Vagina (tissue), 2 donors: ENCODE measurements at regions not wholly inside any gene's neighbourhood (a gene's known extent, or its start where the extent isn't known, plus 50 kb on each side); places are given as distances from the start of the nearest gene placed in this dataset.

Experiments
- DNase-seq, 2 donors: peaks; one replicate each; pipeline ENCODE4 v3.0.0-alpha.2; 2017; ENCODE audit errors: extremely low spot score in 2 of 2
- H3K27ac ChIP-seq: fragments of 200-600 bp; sonication (generic); one replicate; pipeline ENCODE4 v1.5.1; 2019
- H3K27me3 ChIP-seq: fragments of 200-600 bp; sonication (generic); one replicate; pipeline ENCODE4 v1.5.1; 2019
- H3K36me3 ChIP-seq, 2 donors: fragments of 200-600 bp; sonication (generic); one replicate each; pipeline ENCODE4 v1.5.1; 2017 to 2019
- H3K4me1 ChIP-seq: fragments of 200-600 bp; sonication (generic); one replicate; pipeline ENCODE4 v1.5.1; 2019
- H3K4me3 ChIP-seq, 2 donors: fragments of 200-600 bp; sonication (generic); 1 replicate in 1 of 2; 2 replicates in 1 of 2; pipeline ENCODE4 v1.5.1; 2016 to 2019
- H3K9me3 ChIP-seq: fragments of 200-600 bp; sonication (generic); one replicate; pipeline ENCODE4 v1.5.1; 2019
- POLR2A ChIP-seq, 2 donors: fragments of 450-650 bp; IDR thresholded peaks; one replicate each; pipeline ENCODE4 v1.6.1; 2017; ENCODE audit warnings: antibody characterized with exemption in 2 of 2, mild to moderate bottlenecking in 2 of 2, moderate library complexity in 2 of 2
- POLR2AphosphoS5 ChIP-seq, 2 donors: sonication (generic); formaldehyde crosslinking; IDR thresholded peaks; one replicate each; pipeline ENCODE4 v1.9.0; 2017; ENCODE audit warnings: antibody characterized with exemption in 2 of 2, mild to moderate bottlenecking in 2 of 2, low read depth in 1 of 2; ENCODE audit not compliant: insufficient read depth in 1 of 2
- intact Hi-C: fragments of 100-400 bp; cut with DNase I; formaldehyde crosslinking; loops from one replicate; pipeline ENCODE4 v1.15.1; 2023
- TF ChIP-seq, protein P1 (sequence below), 3 experiments: fragments of 450-650 bp in 2 of 3; fragments of 200-600 bp in 1 of 3; sonication (generic) in 1 of 3; IDR thresholded peaks; one replicate each; pipeline ENCODE4 v1.5.1; 2017 to 2019; ENCODE audit warnings: antibody characterized with exemption in 3 of 3, mild to moderate bottlenecking in 2 of 3, moderate library complexity in 2 of 3

DNA sequence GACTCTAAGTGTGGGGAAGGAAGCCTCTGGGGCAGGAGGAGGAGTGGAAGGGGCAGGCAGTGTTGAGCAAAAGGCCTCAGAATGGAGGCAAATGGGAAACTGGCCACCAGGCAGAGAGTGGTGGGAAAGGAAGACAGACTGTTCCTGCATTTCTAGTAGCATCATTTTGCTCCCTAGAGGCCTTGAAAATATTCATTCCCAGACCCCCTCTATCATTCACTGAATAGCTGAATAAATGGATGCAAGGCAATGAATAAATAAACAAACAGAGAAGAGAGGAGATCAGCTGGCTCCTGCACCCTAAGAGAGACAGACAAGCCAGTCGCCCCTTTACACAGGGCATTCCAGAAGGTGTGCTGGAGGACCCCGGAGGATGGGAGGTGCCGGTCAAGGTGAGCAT, 511.9 kb downstream of the BCOR start:
- Histone ChIP-seq H3K4me1 (no peaks in the 10 kb centered on the region), H3K4me3 (no peak overlapping the region), H3K27ac (no peak overlapping the region), H3K9me3 (no peaks in the 10 kb centered on the region), H3K27me3 (no peaks in the 10 kb centered on the region), H3K36me3 (no peaks in the 10 kb centered on the region)
- intact Hi-C loops, result no loop called here
- TF ChIP-seq POLR2AphosphoS5 (IDR thresholded peaks at IDR 0.05; ENCODE audit: insufficient read depth in 1 of 2, low read depth in 1 of 2), result no peak
- TF ChIP-seq, protein P1, sequence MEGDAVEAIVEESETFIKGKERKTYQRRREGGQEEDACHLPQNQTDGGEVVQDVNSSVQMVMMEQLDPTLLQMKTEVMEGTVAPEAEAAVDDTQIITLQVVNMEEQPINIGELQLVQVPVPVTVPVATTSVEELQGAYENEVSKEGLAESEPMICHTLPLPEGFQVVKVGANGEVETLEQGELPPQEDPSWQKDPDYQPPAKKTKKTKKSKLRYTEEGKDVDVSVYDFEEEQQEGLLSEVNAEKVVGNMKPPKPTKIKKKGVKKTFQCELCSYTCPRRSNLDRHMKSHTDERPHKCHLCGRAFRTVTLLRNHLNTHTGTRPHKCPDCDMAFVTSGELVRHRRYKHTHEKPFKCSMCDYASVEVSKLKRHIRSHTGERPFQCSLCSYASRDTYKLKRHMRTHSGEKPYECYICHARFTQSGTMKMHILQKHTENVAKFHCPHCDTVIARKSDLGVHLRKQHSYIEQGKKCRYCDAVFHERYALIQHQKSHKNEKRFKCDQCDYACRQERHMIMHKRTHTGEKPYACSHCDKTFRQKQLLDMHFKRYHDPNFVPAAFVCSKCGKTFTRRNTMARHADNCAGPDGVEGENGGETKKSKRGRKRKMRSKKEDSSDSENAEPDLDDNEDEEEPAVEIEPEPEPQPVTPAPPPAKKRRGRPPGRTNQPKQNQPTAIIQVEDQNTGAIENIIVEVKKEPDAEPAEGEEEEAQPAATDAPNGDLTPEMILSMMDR (IDR thresholded peaks at IDR 0.05), result no peak
- TF ChIP-seq POLR2A (IDR thresholded peaks at IDR 0.05), result no peak
- no peak for DNase-seq

DNA sequence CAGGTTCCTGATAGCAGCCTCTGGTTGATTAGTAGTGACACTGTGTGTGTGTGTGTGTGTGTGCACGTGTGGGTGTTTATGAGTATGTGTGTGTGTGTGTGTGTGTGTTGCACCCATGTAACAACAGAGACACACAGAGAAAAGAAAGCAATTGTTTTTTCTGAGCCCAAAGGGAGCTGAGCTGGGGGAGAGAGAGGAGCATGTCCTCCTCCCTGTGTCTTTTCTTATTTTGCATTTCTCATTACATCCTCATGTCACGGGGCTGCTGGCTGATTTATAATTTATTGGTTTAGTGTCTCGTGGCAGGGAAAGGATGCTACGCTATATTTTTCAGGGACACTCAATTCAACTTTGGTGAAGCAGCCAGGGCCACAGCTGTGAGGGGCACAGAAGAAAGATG, 511.4 kb downstream of the BCOR start:
- Histone ChIP-seq H3K27me3 (no peaks in the 10 kb centered on the region), H3K4me1 (no peaks in the 10 kb centered on the region), H3K27ac (no peak overlapping the region), H3K4me3 (no peak overlapping the region), H3K36me3 (no peaks in the 10 kb centered on the region), H3K9me3 (no peaks in the 10 kb centered on the region)
- DNase-seq, result no peak
- intact Hi-C loops, result no loop called here
- TF ChIP-seq POLR2A (IDR thresholded peaks at IDR 0.05) (no peak), POLR2AphosphoS5 (IDR thresholded peaks at IDR 0.05; ENCODE audit: insufficient read depth in 1 of 2, low read depth in 1 of 2) (no peak)
- TF ChIP-seq, protein P1 (IDR thresholded peaks at IDR 0.05), result no peak

DNA sequence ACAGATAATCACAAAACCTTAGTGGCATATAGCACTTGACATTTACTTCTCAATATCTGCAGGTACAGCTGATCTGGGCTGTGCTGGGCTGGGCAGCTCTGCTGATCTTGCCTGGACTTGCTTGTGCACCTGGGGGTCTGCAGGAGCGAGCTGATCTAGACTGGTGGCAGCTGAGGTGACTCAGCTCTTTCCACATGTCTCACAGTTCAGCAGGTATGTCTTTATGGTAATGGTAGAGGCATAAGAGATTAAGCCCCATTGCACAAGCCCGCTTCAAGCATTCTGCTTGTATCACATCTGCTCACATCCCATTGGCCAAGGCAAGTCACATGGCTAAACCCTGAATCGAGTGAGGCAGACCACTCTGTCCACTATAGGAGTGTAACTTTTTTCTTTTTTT, 506.7 kb downstream of the BCOR start:
- H3K4me3 ChIP-seq, result no peak overlapping the region
- no peak overlapping the region for H3K27ac ChIP-seq
- no peak for DNase-seq
- no peaks in the 10 kb centered on the region for H3K36me3 ChIP-seq
- no peaks in the 10 kb centered on the region for H3K4me1 ChIP-seq
- H3K9me3 ChIP-seq, result no peaks in the 10 kb centered on the region
- intact Hi-C loops, result no loop called here
- H3K27me3 ChIP-seq, result no peaks in the 10 kb centered on the region
- TF ChIP-seq, protein P1 (IDR thresholded peaks at IDR 0.05), result no peak
- no peak for TF ChIP-seq POLR2AphosphoS5 (IDR thresholded peaks at IDR 0.05; ENCODE audit: insufficient read depth in 1 of 2, low read depth in 1 of 2)
- no peak for TF ChIP-seq POLR2A (IDR thresholded peaks at IDR 0.05)

- H3K27me3 ChIP-seq, result no peaks in the 10 kb centered on the region
- no peaks in the 10 kb centered on the region for H3K9me3 ChIP-seq
- DNase-seq, result no peak
- H3K4me3 ChIP-seq, result no peak overlapping the region
- no peaks in the 10 kb centered on the region for H3K4me1 ChIP-seq
- TF ChIP-seq POLR2AphosphoS5 (IDR thresholded peaks at IDR 0.05; ENCODE audit: insufficient read depth in 1 of 2, low read depth in 1 of 2), result no peak
- TF ChIP-seq, protein P1 (IDR thresholded peaks at IDR 0.05), result no peak
- no peak for TF ChIP-seq POLR2A (IDR thresholded peaks at IDR 0.05)
- H3K36me3 ChIP-seq, result no peaks in the 10 kb centered on the region
- no peak overlapping the region for H3K27ac ChIP-seq
- intact Hi-C loops, result no loop called here
These were observed 505.0 kb downstream of the BCOR start for GRCh38 chrX:39592776-39593175.

- Histone ChIP-seq H3K36me3 (no peaks in the 10 kb centered on the region), H3K4me1 (no peaks in the 10 kb centered on the region), H3K4me3 (no peak overlapping the region), H3K27ac (no peak overlapping the region), H3K9me3 (no peaks in the 10 kb centered on the region), H3K27me3 (no peaks in the 10 kb centered on the region)
- TF ChIP-seq, protein P1 (IDR thresholded peaks at IDR 0.05), result no peak
- TF ChIP-seq POLR2AphosphoS5 (IDR thresholded peaks at IDR 0.05; ENCODE audit: insufficient read depth in 1 of 2, low read depth in 1 of 2), result no peak
- no peak for TF ChIP-seq POLR2A (IDR thresholded peaks at IDR 0.05)
- no peak for DNase-seq
- intact Hi-C loops, result no loop called here
These were observed 501.8 kb downstream of the BCOR start for GRCh38 chrX:39595977-39596376.
